ENCODE measurements at regions not wholly inside any gene's neighbourhood (a gene's known extent, or its start where the extent isn't known, plus 50 kb on each side); places are given as distances from the start of the nearest gene placed in this dataset.

GRCh38 chr1:55376897-55377296, 161.7 kb upstream of the USP24 start:
- no peak for TF ChIP-seq POLR2AphosphoS5 (IDR thresholded peaks at IDR 0.05)
- TF ChIP-seq, protein P1, sequence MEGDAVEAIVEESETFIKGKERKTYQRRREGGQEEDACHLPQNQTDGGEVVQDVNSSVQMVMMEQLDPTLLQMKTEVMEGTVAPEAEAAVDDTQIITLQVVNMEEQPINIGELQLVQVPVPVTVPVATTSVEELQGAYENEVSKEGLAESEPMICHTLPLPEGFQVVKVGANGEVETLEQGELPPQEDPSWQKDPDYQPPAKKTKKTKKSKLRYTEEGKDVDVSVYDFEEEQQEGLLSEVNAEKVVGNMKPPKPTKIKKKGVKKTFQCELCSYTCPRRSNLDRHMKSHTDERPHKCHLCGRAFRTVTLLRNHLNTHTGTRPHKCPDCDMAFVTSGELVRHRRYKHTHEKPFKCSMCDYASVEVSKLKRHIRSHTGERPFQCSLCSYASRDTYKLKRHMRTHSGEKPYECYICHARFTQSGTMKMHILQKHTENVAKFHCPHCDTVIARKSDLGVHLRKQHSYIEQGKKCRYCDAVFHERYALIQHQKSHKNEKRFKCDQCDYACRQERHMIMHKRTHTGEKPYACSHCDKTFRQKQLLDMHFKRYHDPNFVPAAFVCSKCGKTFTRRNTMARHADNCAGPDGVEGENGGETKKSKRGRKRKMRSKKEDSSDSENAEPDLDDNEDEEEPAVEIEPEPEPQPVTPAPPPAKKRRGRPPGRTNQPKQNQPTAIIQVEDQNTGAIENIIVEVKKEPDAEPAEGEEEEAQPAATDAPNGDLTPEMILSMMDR (IDR thresholded peaks at IDR 0.05) = no peak
- TF ChIP-seq POLR2A (IDR thresholded peaks at IDR 0.05) = no peak
